Bronchial epithelial cell (primary cell): ENCODE measurements at regions not wholly inside any gene's neighbourhood (a gene's known extent, or its start where the extent isn't known, plus 50 kb on each side); places are given as distances from the start of the nearest gene placed in this dataset.

Experiments
- DNase-seq: peaks from one replicate; pipeline ENCODE4 v3.0.0-alpha.2; 2010; ENCODE audit warnings: low read depth
- FAIRE-seq: peaks from 2 replicates; lab custom pipeline; 2011; peaks lifted over from hg19 to GRCh38; lab: Jason Lieb, UNC
- H3K27me3 ChIP-seq: 2 replicates; pipeline ENCODE4 v1.5.1; 2011; ENCODE audit warnings: low read length; ENCODE audit not compliant: control insufficient read depth, insufficient read depth
- H3K36me3 ChIP-seq: 2 replicates; pipeline ENCODE4 v1.5.1; 2011; ENCODE audit warnings: low read length; ENCODE audit not compliant: control insufficient read depth, insufficient read depth
- H3K4me3 ChIP-seq: 2 replicates; pipeline ENCODE4 v1.5.1; 2011; ENCODE audit warnings: mild to moderate bottlenecking, low read depth, low read length, control low read depth
- CTCF ChIP-seq: IDR thresholded peaks from 2 replicates; pipeline ENCODE4 v1.5.1; 2011; ENCODE audit warnings: mild to moderate bottlenecking, moderate library complexity, low read length, control low read depth, inconsistent platforms; ENCODE audit not compliant: insufficient read depth, severe bottlenecking

GRCh38 chr12:38601949-38602348, 285.4 kb downstream of the ALG10B start:
- Histone ChIP-seq H3K4me3 (no peak overlapping the region), H3K36me3 (no peaks in the 10 kb centered on the region), H3K27me3 (no peaks in the 10 kb centered on the region)
- DNase-seq (no peak), FAIRE-seq (no peak)
- TF ChIP-seq CTCF = no peak
